ENCODE measurements at regions not wholly inside any gene's neighbourhood (a gene's known extent, or its start where the extent isn't known, plus 50 kb on each side); places are given as distances from the start of the nearest gene placed in this dataset.

GRCh38 chr22:27533105-27533745, 268.3 kb downstream of the MN1 start:
- TF ChIP-seq RARB (CRISPR knock-in tag; IDR thresholded peaks at IDR 0.05): no peak
- ATAC-seq: no peak

- TF ChIP-seq TOX (CRISPR knock-in tag; IDR thresholded peaks at IDR 0.05; ENCODE audit: borderline replicate concordance) (no peak), ZNF70 (CRISPR knock-in tag; IDR thresholded peaks at IDR 0.05) (no peak), ARNTL (CRISPR knock-in tag; IDR thresholded peaks at IDR 0.05; ENCODE audit: borderline replicate concordance, low read depth) (no peak), PPARA (CRISPR knock-in tag; IDR thresholded peaks at IDR 0.05; ENCODE audit: borderline replicate concordance) (no peak), ISL1 (CRISPR knock-in tag; IDR thresholded peaks at IDR 0.05) (no peak), ZNF565 (CRISPR knock-in tag; conservative IDR thresholded peaks at IDR 0.05; ENCODE audit: low read depth) (no peak), ZC3H10 (CRISPR knock-in tag; IDR thresholded peaks at IDR 0.05) (no peak), CSDC2 (CRISPR knock-in tag; IDR thresholded peaks at IDR 0.05) (no peak), TCF4 (CRISPR knock-in tag; IDR thresholded peaks at IDR 0.05; ENCODE audit: borderline replicate concordance) (no peak)
- ATAC-seq: no peak
These were observed 266.8 kb downstream of the MN1 start for GRCh38 chr22:27534720-27535125.

- ATAC-seq: no peak
These were observed 266.1 kb downstream of the MN1 start for GRCh38 chr22:27535452-27535851.

GRCh38 chr22:27537501-27537900, 264.1 kb downstream of the MN1 start:
- TF ChIP-seq ZC3H10 (CRISPR knock-in tag; IDR thresholded peaks at IDR 0.05) (no peak), OSR1 (CRISPR knock-in tag; IDR thresholded peaks at IDR 0.05) (no peak), PPARA (CRISPR knock-in tag; IDR thresholded peaks at IDR 0.05; ENCODE audit: borderline replicate concordance) (no peak), ARNTL (CRISPR knock-in tag; IDR thresholded peaks at IDR 0.05; ENCODE audit: borderline replicate concordance, low read depth) (no peak), TOX (CRISPR knock-in tag; IDR thresholded peaks at IDR 0.05; ENCODE audit: borderline replicate concordance) (no peak), CSRNP3 (CRISPR knock-in tag; IDR thresholded peaks at IDR 0.05) (no peak), ZNF8 (CRISPR knock-in tag; IDR thresholded peaks at IDR 0.05) (no peak), POU6F1 (CRISPR knock-in tag; IDR thresholded peaks at IDR 0.05; ENCODE audit: borderline replicate concordance, low read depth) (no peak), ISL1 (CRISPR knock-in tag; IDR thresholded peaks at IDR 0.05) (no peak), RARB (CRISPR knock-in tag; IDR thresholded peaks at IDR 0.05) (no peak), CREB5 (CRISPR knock-in tag; IDR thresholded peaks at IDR 0.05; ENCODE audit: low read depth) (no peak)

More at GRCh38 chr22:27535452-27535851, 266.1 kb downstream of the MN1 start:
- no peak for TF ChIP-seq SNAI2 (CRISPR knock-in tag; IDR thresholded peaks at IDR 0.05)
- no peak for TF ChIP-seq CREB5 (CRISPR knock-in tag; IDR thresholded peaks at IDR 0.05; ENCODE audit: low read depth)
- TF ChIP-seq CSDC2 (CRISPR knock-in tag; IDR thresholded peaks at IDR 0.05): no peak
- no peak for TF ChIP-seq ESRRG (CRISPR knock-in tag; IDR thresholded peaks at IDR 0.05)
- TF ChIP-seq ARNTL (CRISPR knock-in tag; IDR thresholded peaks at IDR 0.05; ENCODE audit: borderline replicate concordance, low read depth): no peak
- no peak for TF ChIP-seq POU6F1 (CRISPR knock-in tag; IDR thresholded peaks at IDR 0.05; ENCODE audit: borderline replicate concordance, low read depth)
- TF ChIP-seq GLIS3 (CRISPR knock-in tag; IDR thresholded peaks at IDR 0.05): no peak
- TF ChIP-seq ZFP3 (CRISPR knock-in tag; IDR thresholded peaks at IDR 0.05): no peak
- no peak for TF ChIP-seq ZC3H10 (CRISPR knock-in tag; IDR thresholded peaks at IDR 0.05)
- TF ChIP-seq PATZ1 (CRISPR knock-in tag; IDR thresholded peaks at IDR 0.05; ENCODE audit: borderline replicate concordance): no peak
- no peak for TF ChIP-seq ISL1 (CRISPR knock-in tag; IDR thresholded peaks at IDR 0.05)
- no peak for TF ChIP-seq BACH2 (CRISPR knock-in tag; IDR thresholded peaks at IDR 0.05; ENCODE audit: borderline replicate concordance)

More at GRCh38 chr22:27537501-27537900, 264.1 kb downstream of the MN1 start:
- no peak for ATAC-seq
